GM18951 (cell line): ENCODE measurements at regions not wholly inside any gene's neighbourhood (a gene's known extent, or its start where the extent isn't known, plus 50 kb on each side); places are given as distances from the start of the nearest gene placed in this dataset.

Experiments
- POLR2A ChIP-seq: IDR thresholded peaks from 4 replicates; pipeline ENCODE4 v1.6.1; 2011; ENCODE audit warnings: mild to moderate bottlenecking; ENCODE audit not compliant: insufficient read length, insufficient read depth; ENCODE audit errors: extremely low read depth
- in situ Hi-C: fragments of 300-500 bp; cut with MboI; formaldehyde crosslinking; loops from one replicate; pipeline ENCODE4 v1.12.0; 2022; ENCODE audit warnings: low sequenced_read_pairs, mixed read lengths, inconsistent platforms; ENCODE audit not compliant: unreplicated experiment

- in situ Hi-C loops: no loop called here
- TF ChIP-seq POLR2A: no peak
These were observed 111.7 kb upstream of the PTPRK start for GRCh38 chr6:128632131-128632530.

GRCh38 chr6:128631031-128631430 is 110.6 kb upstream of the PTPRK start:
- TF ChIP-seq POLR2A: no peak
- in situ Hi-C loops: no loop called here

GRCh38 chr6:128630213-128630612 is 109.8 kb upstream of the PTPRK start:
- in situ Hi-C loops: no loop called here
- no peak for TF ChIP-seq POLR2A

GRCh38 chr6:128617285-128617684 is 96.9 kb upstream of the PTPRK start:
- in situ Hi-C loops: no loop called here
- TF ChIP-seq POLR2A: no peak

GRCh38 chr6:128616342-128616741 is 95.9 kb upstream of the PTPRK start:
- TF ChIP-seq POLR2A: no peak
- in situ Hi-C loops: no loop called here

GRCh38 chr6:128606611-128607010 is 86.2 kb upstream of the PTPRK start:
- no peak for TF ChIP-seq POLR2A
- in situ Hi-C loops: no loop called here

- in situ Hi-C loops: no loop called here
- TF ChIP-seq POLR2A: no peak
These were observed 85.6 kb upstream of the PTPRK start for GRCh38 chr6:128605961-128606360.

- in situ Hi-C loops: no loop called here
- TF ChIP-seq POLR2A: no peak
These were observed 80.7 kb upstream of the PTPRK start for GRCh38 chr6:128601060-128601459.

GRCh38 chr6:128600397-128600951 is 80.1 kb upstream of the PTPRK start:
- in situ Hi-C loops: no loop called here
- no peak for TF ChIP-seq POLR2A

GRCh38 chr6:128599036-128599435 is 78.6 kb upstream of the PTPRK start:
- no peak for TF ChIP-seq POLR2A
- in situ Hi-C loops: no loop called here

- no peak for TF ChIP-seq POLR2A
- in situ Hi-C loops: no loop called here
These were observed 78.2 kb upstream of the PTPRK start for GRCh38 chr6:128598571-128598970.

GRCh38 chr6:128597956-128598355 is 77.6 kb upstream of the PTPRK start:
- no peak for TF ChIP-seq POLR2A
- in situ Hi-C loops: no loop called here

- TF ChIP-seq POLR2A: no peak
- in situ Hi-C loops: no loop called here
These were observed 76.6 kb upstream of the PTPRK start for GRCh38 chr6:128597004-128597403.

- in situ Hi-C loops: no loop called here
- TF ChIP-seq POLR2A: no peak
These were observed 75.1 kb upstream of the PTPRK start for GRCh38 chr6:128595544-128595943.

GRCh38 chr6:128586095-128586494 is 65.7 kb upstream of the PTPRK start:
- TF ChIP-seq POLR2A: no peak

More at GRCh38 chr6:128586095-128586494, 65.7 kb upstream of the PTPRK start:
- in situ Hi-C loops: no loop called here
